ENCODE measurements at regions not wholly inside any gene's neighbourhood (a gene's known extent, or its start where the extent isn't known, plus 50 kb on each side); places are given as distances from the start of the nearest gene placed in this dataset.
A peak's percentile ranks its signal among the peaks of the same experiment; 100 is the strongest.

GRCh38 chr12:78457938-78458337, 406.6 kb upstream of the SYT1 start:
- Histone ChIP-seq H3K27me3 (no peaks in the 10 kb centered on the region), H3K9me3 (replicated peaks) (no peaks in the 10 kb centered on the region), H3K36me3 (no peaks in the 10 kb centered on the region), H3K4me1 (no peaks in the 10 kb centered on the region), H3K27ac (no peak overlapping the region), H3K4me3 (no peak overlapping the region)
- no peak for DNase-seq

GRCh38 chr12:78470354-78471195, 394.0 kb upstream of the SYT1 start:
- Histone ChIP-seq H3K4me3 (no peak overlapping the region), H3K9me3 (replicated peaks) (no peaks in the 10 kb centered on the region)
- DNase-seq: peak; percentile 30 to 61

GRCh38 chr12:78473136-78473535, 391.4 kb upstream of the SYT1 start:
- Histone ChIP-seq H3K4me3 (no peak overlapping the region), H3K9me3 (replicated peaks) (no peaks in the 10 kb centered on the region)
- DNase-seq: no peak

More at GRCh38 chr12:78470354-78471195, 394.0 kb upstream of the SYT1 start:
- no peaks in the 10 kb centered on the region for H3K27me3 ChIP-seq
- H3K27ac ChIP-seq: no peak overlapping the region
- no peaks in the 10 kb centered on the region for H3K4me1 ChIP-seq
- H3K36me3 ChIP-seq: no peaks in the 10 kb centered on the region

GRCh38 chr12:78473561-78473960, 391.0 kb upstream of the SYT1 start:
- no peaks in the 10 kb centered on the region for H3K4me1 ChIP-seq
- no peak overlapping the region for H3K27ac ChIP-seq
- no peaks in the 10 kb centered on the region for H3K27me3 ChIP-seq
- H3K4me3 ChIP-seq: no peak overlapping the region
- no peaks in the 10 kb centered on the region for H3K9me3 ChIP-seq (replicated peaks)
- H3K36me3 ChIP-seq: no peaks in the 10 kb centered on the region
- no peak for DNase-seq

More at GRCh38 chr12:78473136-78473535, 391.4 kb upstream of the SYT1 start:
- Histone ChIP-seq H3K36me3 (no peaks in the 10 kb centered on the region), H3K4me1 (no peaks in the 10 kb centered on the region), H3K27me3 (no peaks in the 10 kb centered on the region), H3K27ac (no peak overlapping the region)

GRCh38 chr12:78483767-78484315, 380.7 kb upstream of the SYT1 start:
- H3K4me3 ChIP-seq: no peak overlapping the region
- H3K27ac ChIP-seq: no peak overlapping the region
- H3K4me1 ChIP-seq: no peaks in the 10 kb centered on the region
- H3K9me3 ChIP-seq (replicated peaks): no peaks in the 10 kb centered on the region; the same call in 1 of the 2 replicates
- H3K36me3 ChIP-seq: no peaks in the 10 kb centered on the region
- DNase-seq: no peak
- H3K27me3 ChIP-seq: no peaks in the 10 kb centered on the region

GRCh38 chr12:78489990-78490389, 374.6 kb upstream of the SYT1 start:
- H3K4me1 ChIP-seq: peaks cover 14% of the 10 kb centered on the region
- H3K9me3 ChIP-seq (replicated peaks): no peaks in the 10 kb centered on the region; the same call in 1 of the 2 replicates
- DNase-seq: peak in 1 of 2 experiments; percentile 18
- H3K27me3 ChIP-seq: no peaks in the 10 kb centered on the region
- no peak overlapping the region for H3K27ac ChIP-seq
- no peak overlapping the region for H3K4me3 ChIP-seq
- no peaks in the 10 kb centered on the region for H3K36me3 ChIP-seq

- no peaks in the 10 kb centered on the region for H3K27me3 ChIP-seq
- no peak overlapping the region for H3K4me3 ChIP-seq
- no peak overlapping the region for H3K27ac ChIP-seq
- DNase-seq: no peak
- peaks cover 16% of the 10 kb centered on the region for H3K4me1 ChIP-seq
- H3K36me3 ChIP-seq: no peaks in the 10 kb centered on the region
- H3K9me3 ChIP-seq (replicated peaks): no peaks in the 10 kb centered on the region; the same call in 1 of the 2 replicates
Observed at GRCh38 chr12:78490861-78491260, 373.7 kb upstream of the SYT1 start.

GRCh38 chr12:78494911-78495310, 369.7 kb upstream of the SYT1 start:
- no peaks in the 10 kb centered on the region for H3K27me3 ChIP-seq
- peaks cover 16% of the 10 kb centered on the region for H3K4me1 ChIP-seq
- H3K27ac ChIP-seq: peak overlapping the region; percentile 38; the same call in 1 of the 2 replicates
- H3K4me3 ChIP-seq: no peak overlapping the region
- no peaks in the 10 kb centered on the region for H3K36me3 ChIP-seq
- no peaks in the 10 kb centered on the region for H3K9me3 ChIP-seq (replicated peaks)
- no peak for DNase-seq

- H3K4me3 ChIP-seq: no peak overlapping the region
- no peak overlapping the region for H3K27ac ChIP-seq
- no peaks in the 10 kb centered on the region for H3K4me1 ChIP-seq
- no peaks in the 10 kb centered on the region for H3K27me3 ChIP-seq
- H3K9me3 ChIP-seq (replicated peaks): no peaks in the 10 kb centered on the region
- H3K36me3 ChIP-seq: no peaks in the 10 kb centered on the region
- no peak for DNase-seq
Observed at GRCh38 chr12:78501825-78502224, 362.7 kb upstream of the SYT1 start.

- DNase-seq: no peak
- H3K4me3 ChIP-seq: no peak overlapping the region
Observed at GRCh38 chr12:78519422-78519821, 345.2 kb upstream of the SYT1 start.

GRCh38 chr12:78530100-78530765, 334.3 kb upstream of the SYT1 start:
- H3K4me1 ChIP-seq: no peaks in the 10 kb centered on the region
- no peak for DNase-seq
- no peak overlapping the region for H3K4me3 ChIP-seq

More at GRCh38 chr12:78519422-78519821, 345.2 kb upstream of the SYT1 start:
- Histone ChIP-seq H3K9me3 (replicated peaks) (no peaks in the 10 kb centered on the region), H3K27ac (no peak overlapping the region), H3K4me1 (no peaks in the 10 kb centered on the region), H3K36me3 (no peaks in the 10 kb centered on the region), H3K27me3 (no peaks in the 10 kb centered on the region)

GRCh38 chr12:78531831-78532458, 332.6 kb upstream of the SYT1 start:
- H3K27ac ChIP-seq: no peak overlapping the region
- H3K9me3 ChIP-seq (replicated peaks): no peaks in the 10 kb centered on the region
- no peaks in the 10 kb centered on the region for H3K27me3 ChIP-seq
- no peaks in the 10 kb centered on the region for H3K36me3 ChIP-seq
- H3K4me3 ChIP-seq: no peak overlapping the region
- H3K4me1 ChIP-seq: no peaks in the 10 kb centered on the region
- no peak for DNase-seq

More at GRCh38 chr12:78530100-78530765, 334.3 kb upstream of the SYT1 start:
- H3K9me3 ChIP-seq (replicated peaks): no peaks in the 10 kb centered on the region
- H3K27ac ChIP-seq: no peak overlapping the region
- H3K27me3 ChIP-seq: no peaks in the 10 kb centered on the region
- no peaks in the 10 kb centered on the region for H3K36me3 ChIP-seq

- Histone ChIP-seq H3K9me3 (replicated peaks) (no peaks in the 10 kb centered on the region), H3K4me1 (no peaks in the 10 kb centered on the region), H3K36me3 (no peaks in the 10 kb centered on the region), H3K27me3 (no peaks in the 10 kb centered on the region), H3K27ac (no peak overlapping the region), H3K4me3 (no peak overlapping the region)
- DNase-seq: no peak
Observed at GRCh38 chr12:78534311-78534710, 330.3 kb upstream of the SYT1 start.

GRCh38 chr12:78540606-78541336, 323.8 kb upstream of the SYT1 start:
- H3K27me3 ChIP-seq: no peaks in the 10 kb centered on the region
- no peaks in the 10 kb centered on the region for H3K4me1 ChIP-seq
- H3K9me3 ChIP-seq (replicated peaks): no peaks in the 10 kb centered on the region
- H3K27ac ChIP-seq: no peak overlapping the region
- DNase-seq: no peak
- no peaks in the 10 kb centered on the region for H3K36me3 ChIP-seq
- no peak overlapping the region for H3K4me3 ChIP-seq

All from SJCRH30 (cell line).